ENCODE measurements at regions not wholly inside any gene's neighbourhood (a gene's known extent, or its start where the extent isn't known, plus 50 kb on each side); places are given as distances from the start of the nearest gene placed in this dataset.

DNA sequence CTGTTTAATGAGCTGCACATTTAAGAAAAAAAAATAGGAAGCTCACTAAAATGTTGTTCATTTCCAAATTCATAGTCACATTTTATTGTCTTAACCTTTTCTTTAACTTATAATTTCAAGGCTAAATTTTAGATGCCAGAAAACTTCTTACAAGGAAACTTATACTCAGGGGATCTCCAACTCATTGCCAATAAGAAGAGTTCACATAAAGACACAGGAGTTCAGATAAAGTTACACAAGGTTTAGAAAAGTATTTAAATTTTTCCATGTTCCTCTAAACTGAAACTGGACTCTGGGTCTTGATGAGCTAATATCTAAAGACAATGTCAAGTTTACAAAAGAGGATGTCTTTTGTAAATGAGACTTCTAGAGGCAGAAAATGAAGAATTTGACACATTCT, 190.7 kb upstream of the KCNJ16 start:
- Mint-ChIP-seq H3K27ac (no peak overlapping the region), H3K36me3 (no peaks in the 10 kb centered on the region), H3K4me3 (no peak overlapping the region), H3K4me1 (no peaks in the 10 kb centered on the region), H3K9me3 (no peaks in the 10 kb centered on the region), H3K27me3 (no peaks in the 10 kb centered on the region)
- no peak for ATAC-seq

DNA sequence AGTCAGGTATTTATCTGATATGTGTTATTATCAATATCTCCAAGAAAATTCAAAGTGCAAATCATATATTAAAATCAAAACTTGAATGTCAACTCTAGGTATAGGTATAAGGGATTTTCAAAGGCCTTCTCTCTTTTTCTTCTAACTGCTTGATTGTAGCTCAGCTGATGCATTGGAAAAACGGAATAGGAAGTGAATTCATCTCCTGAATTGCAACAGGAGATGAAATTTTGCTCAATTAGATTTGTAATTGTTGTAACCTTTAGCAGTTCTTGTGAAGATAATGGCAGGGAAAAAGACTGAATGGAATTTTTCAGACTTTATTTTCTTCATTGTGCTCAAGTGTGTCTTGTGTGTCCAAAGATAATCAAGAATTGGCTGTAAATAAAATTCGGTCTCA, 190.2 kb upstream of the KCNJ16 start:
- no peak for ATAC-seq
- Mint-ChIP-seq H3K27me3 (no peaks in the 10 kb centered on the region), H3K4me1 (no peaks in the 10 kb centered on the region), H3K36me3 (no peaks in the 10 kb centered on the region), H3K27ac (no peak overlapping the region), H3K9me3 (peaks cover 2% of the 10 kb centered on the region), H3K4me3 (no peak overlapping the region)

DNA sequence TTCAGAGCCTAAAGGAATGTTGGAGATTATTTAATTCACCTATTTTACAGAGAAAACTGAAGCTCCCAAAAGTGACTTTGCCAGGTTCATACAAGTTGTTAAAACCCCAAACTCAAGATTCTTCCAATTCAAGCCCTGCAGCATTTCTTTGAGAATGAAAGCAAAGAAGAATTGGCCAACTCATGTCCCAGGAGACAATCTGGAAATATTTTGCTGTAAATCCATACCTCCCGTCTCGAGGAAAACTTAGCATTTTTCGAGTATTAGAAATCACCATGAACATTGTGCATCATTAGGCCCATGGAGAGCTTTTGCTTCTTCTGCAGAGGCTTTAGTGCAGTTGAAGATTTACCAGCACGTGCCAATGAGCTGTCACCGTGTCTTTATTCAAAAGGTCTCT, 176.4 kb upstream of the KCNJ16 start:
- Mint-ChIP-seq H3K27me3 (no peaks in the 10 kb centered on the region), H3K36me3 (no peaks in the 10 kb centered on the region), H3K4me3 (no peak overlapping the region), H3K27ac (no peak overlapping the region), H3K9me3 (peaks cover 2% of the 10 kb centered on the region), H3K4me1 (no peaks in the 10 kb centered on the region)
- ATAC-seq: no peak

DNA sequence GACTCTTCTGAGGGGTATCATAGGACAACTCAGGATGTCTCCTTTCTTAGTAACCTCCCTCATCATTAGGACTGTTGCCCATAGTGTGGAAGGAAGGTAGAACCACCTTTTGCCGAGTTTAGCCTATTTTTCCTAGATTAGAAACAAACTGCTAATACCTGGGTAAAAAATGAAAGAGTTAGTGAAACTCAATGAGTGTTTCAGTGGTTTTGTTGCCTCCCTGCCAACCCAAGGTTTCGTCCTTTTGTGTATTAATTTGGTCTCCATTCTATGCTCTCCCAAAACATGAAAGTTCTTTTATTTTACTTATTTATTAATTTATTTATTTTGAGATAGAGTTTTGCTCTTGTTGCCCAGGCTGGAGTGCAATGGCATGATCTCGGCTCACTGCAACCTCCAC, 174.9 kb upstream of the KCNJ16 start:
- no peak overlapping the region for H3K4me3 Mint-ChIP-seq
- no peak for ATAC-seq
- H3K4me1 Mint-ChIP-seq: no peaks in the 10 kb centered on the region
- H3K27ac Mint-ChIP-seq: no peak overlapping the region
- H3K27me3 Mint-ChIP-seq: no peaks in the 10 kb centered on the region
- H3K36me3 Mint-ChIP-seq: no peaks in the 10 kb centered on the region
- H3K9me3 Mint-ChIP-seq: peaks cover 2% of the 10 kb centered on the region

DNA sequence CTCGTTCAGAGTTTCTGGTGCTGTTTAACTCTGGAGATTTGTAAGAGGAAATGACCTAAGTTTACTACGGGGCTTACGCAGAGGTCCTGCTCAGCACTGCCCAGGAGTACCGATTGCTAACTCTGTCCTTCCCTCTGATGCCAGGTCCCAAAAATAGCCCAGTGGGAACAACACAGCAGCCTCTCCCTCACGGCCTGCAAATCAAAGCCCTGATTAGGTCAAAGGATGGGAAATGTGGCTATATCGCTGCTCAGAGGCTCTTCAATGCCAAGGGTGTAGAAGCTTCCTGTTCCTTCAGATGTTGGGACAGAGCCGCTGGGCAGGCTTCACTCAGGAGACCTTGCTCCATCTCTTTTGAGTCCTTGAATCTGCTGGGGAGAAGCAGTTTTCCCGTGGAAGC, 174.2 kb upstream of the KCNJ16 start:
- Mint-ChIP-seq H3K27me3 (no peaks in the 10 kb centered on the region), H3K4me1 (no peaks in the 10 kb centered on the region), H3K27ac (no peak overlapping the region), H3K9me3 (no peaks in the 10 kb centered on the region), H3K4me3 (no peak overlapping the region), H3K36me3 (no peaks in the 10 kb centered on the region)
- no peak for ATAC-seq

DNA sequence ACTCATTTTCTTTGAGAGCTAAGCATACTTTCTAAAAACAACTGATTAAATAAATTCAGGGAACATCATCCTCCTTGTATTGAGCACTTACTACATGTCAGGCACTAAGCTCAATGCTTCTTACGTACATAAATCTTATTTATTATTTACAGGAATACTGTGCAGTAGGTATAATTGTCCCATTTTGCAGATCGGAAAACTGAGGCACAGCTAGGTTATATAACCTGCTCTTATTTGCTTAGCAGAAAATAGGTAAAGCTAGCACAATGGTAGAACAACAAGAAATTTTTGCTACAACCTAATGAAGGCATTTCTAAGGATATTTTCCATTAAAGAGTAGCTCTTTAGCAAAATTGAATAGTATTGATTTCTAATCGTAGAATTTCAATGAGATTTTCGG, 168.7 kb upstream of the KCNJ16 start:
- no peak overlapping the region for H3K27ac Mint-ChIP-seq
- no peaks in the 10 kb centered on the region for H3K4me1 Mint-ChIP-seq
- H3K9me3 Mint-ChIP-seq: no peaks in the 10 kb centered on the region
- H3K27me3 Mint-ChIP-seq: no peaks in the 10 kb centered on the region
- no peak for ATAC-seq
- no peak overlapping the region for H3K4me3 Mint-ChIP-seq
- no peaks in the 10 kb centered on the region for H3K36me3 Mint-ChIP-seq

DNA sequence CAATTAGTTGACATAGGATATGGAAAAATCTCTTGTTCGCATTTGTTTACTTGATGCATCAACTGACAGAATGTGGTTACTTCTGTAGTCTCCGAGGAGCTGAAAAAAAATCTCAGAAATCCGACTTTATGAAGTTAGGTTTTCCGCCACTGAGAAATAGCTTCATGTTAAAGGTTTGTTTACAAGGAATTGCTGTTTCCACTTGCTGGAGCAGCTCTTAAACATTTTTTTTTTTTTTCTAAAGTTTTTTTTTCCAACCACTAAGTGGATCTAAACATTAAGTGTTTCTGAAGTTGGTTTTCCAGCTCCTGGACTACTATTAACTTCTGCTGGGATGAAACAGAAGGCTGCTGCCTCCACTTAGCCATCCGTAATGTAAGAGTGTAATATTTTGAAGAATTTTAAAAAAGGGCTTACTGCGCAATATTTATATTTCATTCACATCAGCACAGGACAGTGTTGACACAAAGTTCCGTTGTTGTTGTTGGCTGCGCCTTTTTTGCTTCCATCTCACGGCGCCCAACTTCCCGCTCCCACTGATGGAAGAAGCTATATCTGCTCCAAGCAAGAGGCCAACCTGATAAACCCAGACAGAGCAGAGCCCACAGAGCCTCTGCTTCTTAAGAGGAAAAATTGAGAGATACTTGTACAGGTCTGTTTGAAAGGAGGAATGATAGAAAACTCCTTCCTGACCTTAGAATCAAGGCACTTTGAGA, 167.7 kb upstream of the KCNJ16 start:
- Mint-ChIP-seq H3K36me3 (no peaks in the 10 kb centered on the region), H3K4me3 (no peak overlapping the region), H3K27ac (no peak overlapping the region), H3K9me3 (no peaks in the 10 kb centered on the region), H3K4me1 (no peaks in the 10 kb centered on the region), H3K27me3 (no peaks in the 10 kb centered on the region)
- no peak for ATAC-seq

DNA sequence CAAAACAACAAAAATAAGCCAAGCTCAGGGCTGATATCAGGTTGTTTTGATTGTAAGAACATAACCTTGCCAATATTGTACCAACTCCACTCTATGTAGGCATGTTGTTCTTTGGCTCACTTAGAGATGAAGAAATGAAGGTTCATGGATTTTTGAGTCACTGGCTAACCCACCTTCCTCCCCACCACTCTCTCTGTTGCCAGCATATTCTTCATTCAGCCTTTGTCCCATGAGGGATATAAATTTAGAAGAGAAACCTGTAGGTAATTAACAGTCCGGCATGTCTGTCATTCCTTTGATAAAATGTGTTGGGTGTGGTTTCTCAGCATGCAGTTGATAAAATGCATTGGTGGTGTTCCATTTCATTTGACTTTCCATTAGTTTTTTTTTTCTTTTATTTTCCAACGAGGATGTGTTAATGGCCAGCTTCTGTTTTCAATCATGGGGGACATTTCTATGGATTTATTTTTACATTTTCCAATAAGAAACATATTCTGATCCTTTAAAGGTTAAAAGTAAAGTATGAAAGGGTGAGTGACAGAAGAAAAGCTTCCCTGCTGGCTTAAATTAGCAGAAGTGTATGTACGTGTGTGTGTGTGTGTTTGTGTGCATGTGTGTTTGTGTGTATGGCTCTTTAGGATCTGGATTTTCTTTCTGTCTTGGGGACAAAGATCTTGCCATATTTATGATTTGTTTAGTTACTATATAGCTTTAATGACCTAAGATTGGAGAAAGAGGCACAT, 166.2 kb upstream of the KCNJ16 start:
- no peaks in the 10 kb centered on the region for H3K4me1 Mint-ChIP-seq
- no peak for ATAC-seq
- no peak overlapping the region for H3K27ac Mint-ChIP-seq
- H3K9me3 Mint-ChIP-seq: no peaks in the 10 kb centered on the region
- no peaks in the 10 kb centered on the region for H3K36me3 Mint-ChIP-seq
- H3K4me3 Mint-ChIP-seq: no peak overlapping the region
- no peaks in the 10 kb centered on the region for H3K27me3 Mint-ChIP-seq

DNA sequence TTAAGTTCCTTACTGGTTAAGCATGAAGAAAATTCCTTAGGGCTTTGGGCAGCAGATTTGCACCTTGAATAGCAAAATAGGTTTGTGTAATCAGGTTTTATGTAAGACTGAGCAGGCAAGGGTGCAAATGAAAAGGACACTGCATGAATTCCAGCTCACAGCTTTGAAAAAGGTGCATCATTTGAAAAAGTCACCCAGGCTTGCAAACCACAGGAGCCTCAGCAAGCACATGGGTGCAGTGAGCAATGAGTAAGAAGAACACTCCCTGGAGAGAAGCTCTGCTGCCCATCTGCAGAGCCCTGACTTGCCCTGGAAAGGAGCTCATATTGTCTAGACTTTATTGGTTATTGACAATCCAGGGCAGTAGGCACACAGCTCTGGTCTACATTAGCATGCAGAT, 165.6 kb upstream of the KCNJ16 start:
- no peak for ATAC-seq
- no peak overlapping the region for H3K27ac Mint-ChIP-seq
- no peak overlapping the region for H3K4me3 Mint-ChIP-seq
- H3K9me3 Mint-ChIP-seq: no peaks in the 10 kb centered on the region
- H3K4me1 Mint-ChIP-seq: no peaks in the 10 kb centered on the region
- no peaks in the 10 kb centered on the region for H3K36me3 Mint-ChIP-seq
- no peaks in the 10 kb centered on the region for H3K27me3 Mint-ChIP-seq

DNA sequence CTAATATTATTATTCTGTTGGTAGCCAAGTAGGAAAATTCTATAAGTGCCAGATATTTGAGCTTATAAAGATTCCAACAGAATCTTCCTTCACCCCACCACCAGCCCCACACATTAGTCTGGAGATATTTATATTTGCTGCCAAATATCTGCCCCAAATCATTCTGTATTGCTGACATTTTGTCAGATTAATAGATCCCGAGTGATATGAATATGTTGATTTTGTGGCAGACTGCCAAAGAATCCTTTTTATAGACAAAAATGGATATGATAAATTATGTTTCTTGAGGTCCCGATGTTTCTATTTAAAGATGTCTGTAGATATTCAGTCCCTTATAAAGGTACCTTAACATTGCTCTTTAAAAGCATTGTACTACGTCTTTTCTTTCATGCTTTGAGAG, 162.2 kb upstream of the KCNJ16 start:
- Mint-ChIP-seq H3K4me1 (no peaks in the 10 kb centered on the region), H3K27me3 (no peaks in the 10 kb centered on the region), H3K4me3 (no peak overlapping the region), H3K27ac (no peak overlapping the region), H3K36me3 (no peaks in the 10 kb centered on the region), H3K9me3 (no peaks in the 10 kb centered on the region)
- ATAC-seq: no peak

DNA sequence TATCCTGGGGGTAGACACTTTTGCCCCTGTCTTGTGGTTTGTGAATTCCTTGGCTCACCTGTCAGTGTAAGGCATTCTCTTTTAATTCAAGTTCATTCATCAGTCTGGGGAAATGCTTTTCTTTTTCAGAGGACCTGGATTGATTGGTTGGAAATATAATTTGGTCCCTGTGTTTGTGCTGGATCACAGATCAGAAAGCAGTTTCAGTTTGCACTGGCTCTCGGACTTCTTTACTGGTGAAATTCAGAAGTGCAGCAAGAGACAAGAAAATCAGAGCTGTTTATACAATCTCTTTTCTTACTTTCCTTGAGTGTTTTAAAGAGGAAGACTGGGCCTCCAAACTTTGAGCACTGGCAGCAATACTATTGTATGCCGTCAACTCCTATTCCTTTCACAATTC, 161.8 kb upstream of the KCNJ16 start:
- no peaks in the 10 kb centered on the region for H3K4me1 Mint-ChIP-seq
- no peaks in the 10 kb centered on the region for H3K27me3 Mint-ChIP-seq
- H3K9me3 Mint-ChIP-seq: no peaks in the 10 kb centered on the region
- no peak overlapping the region for H3K4me3 Mint-ChIP-seq
- ATAC-seq: no peak
- H3K27ac Mint-ChIP-seq: no peak overlapping the region
- H3K36me3 Mint-ChIP-seq: no peaks in the 10 kb centered on the region

DNA sequence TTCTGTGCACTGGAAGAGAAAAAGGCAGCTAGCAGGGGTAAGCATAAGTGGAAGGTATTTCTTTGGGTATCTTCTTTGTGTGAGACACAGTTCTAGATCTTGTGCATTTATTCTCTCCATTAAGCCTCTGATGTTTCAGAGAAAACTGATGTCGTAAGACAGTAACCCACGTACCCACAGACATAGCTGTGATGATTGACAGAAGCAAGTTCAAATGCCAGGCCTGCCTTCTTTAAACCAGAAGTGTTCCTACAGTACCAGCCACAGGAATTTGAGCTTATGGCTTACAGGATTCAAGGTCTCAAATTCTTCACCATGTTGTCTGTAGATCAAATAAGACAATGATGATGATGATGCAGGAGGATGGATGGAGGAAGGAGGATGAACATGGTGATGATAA, 161.4 kb upstream of the KCNJ16 start:
- no peaks in the 10 kb centered on the region for H3K36me3 Mint-ChIP-seq
- no peak overlapping the region for H3K27ac Mint-ChIP-seq
- no peaks in the 10 kb centered on the region for H3K27me3 Mint-ChIP-seq
- H3K9me3 Mint-ChIP-seq: peaks cover 1% of the 10 kb centered on the region
- H3K4me1 Mint-ChIP-seq: no peaks in the 10 kb centered on the region
- H3K4me3 Mint-ChIP-seq: no peak overlapping the region
- ATAC-seq: no peak

DNA sequence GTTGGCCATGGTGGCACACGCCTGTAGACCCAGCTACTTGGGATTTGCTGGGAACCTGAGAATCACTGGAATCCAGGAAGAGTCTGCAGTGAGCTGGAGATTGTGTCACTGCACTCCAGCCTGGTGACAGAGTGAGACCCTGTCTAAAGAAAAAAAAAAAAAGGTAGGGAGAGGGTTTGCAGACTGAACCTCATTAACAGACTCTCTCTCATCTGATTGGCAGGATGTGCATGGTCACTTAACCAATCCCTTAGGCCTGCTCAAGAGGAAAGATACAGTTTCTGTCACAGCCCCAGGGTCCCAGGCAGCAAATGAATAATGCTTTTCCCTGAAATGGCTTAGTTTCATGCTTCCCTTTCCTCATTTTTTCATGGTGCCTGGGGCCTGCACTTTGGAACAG, 160.5 kb upstream of the KCNJ16 start:
- Mint-ChIP-seq H3K27me3 (no peaks in the 10 kb centered on the region), H3K9me3 (peaks cover 3% of the 10 kb centered on the region), H3K4me1 (no peaks in the 10 kb centered on the region), H3K27ac (no peak overlapping the region), H3K36me3 (no peaks in the 10 kb centered on the region), H3K4me3 (no peak overlapping the region)
- no peak for ATAC-seq

DNA sequence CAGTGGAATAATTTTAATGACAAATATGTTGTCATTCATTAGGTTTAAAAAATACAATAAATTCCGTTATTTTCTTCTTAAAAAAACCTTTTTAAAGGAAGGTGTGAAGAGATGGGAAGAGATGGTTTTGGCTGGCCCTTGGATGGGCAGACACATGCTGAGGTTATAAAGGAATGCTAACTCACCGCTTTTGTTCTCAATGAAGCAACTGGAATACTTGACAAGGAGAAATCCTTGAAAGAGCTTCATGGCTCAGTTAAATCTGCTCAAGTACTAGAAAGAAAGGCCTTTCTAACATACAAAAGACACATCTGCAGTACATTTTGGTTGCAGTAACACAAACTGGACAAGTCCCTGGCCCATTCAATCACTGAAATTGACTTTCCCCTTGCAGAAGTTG, 158.3 kb upstream of the KCNJ16 start:
- H3K27ac Mint-ChIP-seq: no peak overlapping the region
- no peaks in the 10 kb centered on the region for H3K4me1 Mint-ChIP-seq
- no peak for ATAC-seq
- no peak overlapping the region for H3K4me3 Mint-ChIP-seq
- H3K27me3 Mint-ChIP-seq: no peaks in the 10 kb centered on the region
- no peaks in the 10 kb centered on the region for H3K36me3 Mint-ChIP-seq
- peaks cover 6% of the 10 kb centered on the region for H3K9me3 Mint-ChIP-seq

DNA sequence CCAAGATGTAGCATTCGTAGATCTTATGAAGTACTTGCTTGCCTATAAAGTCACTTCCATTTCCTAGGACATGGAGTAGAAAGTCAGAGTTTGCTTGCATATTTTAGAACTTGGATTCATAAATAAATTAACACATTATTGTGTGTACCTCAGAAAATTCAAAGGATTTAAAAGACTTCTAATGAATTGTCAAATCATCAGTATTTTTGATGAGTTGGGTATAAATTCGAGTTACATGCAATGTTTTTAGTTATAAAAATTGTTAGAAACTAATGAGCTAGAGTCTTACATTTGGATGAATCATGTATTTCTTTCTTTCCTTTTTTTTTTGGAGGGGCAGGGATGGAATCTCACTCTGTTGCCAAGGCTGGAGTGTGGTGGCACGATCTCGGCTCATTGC, 156.9 kb upstream of the KCNJ16 start:
- no peaks in the 10 kb centered on the region for H3K27me3 Mint-ChIP-seq
- H3K9me3 Mint-ChIP-seq: peaks cover 6% of the 10 kb centered on the region
- no peaks in the 10 kb centered on the region for H3K36me3 Mint-ChIP-seq
- ATAC-seq: no peak
- no peak overlapping the region for H3K4me3 Mint-ChIP-seq
- no peak overlapping the region for H3K27ac Mint-ChIP-seq
- H3K4me1 Mint-ChIP-seq: no peaks in the 10 kb centered on the region

DNA sequence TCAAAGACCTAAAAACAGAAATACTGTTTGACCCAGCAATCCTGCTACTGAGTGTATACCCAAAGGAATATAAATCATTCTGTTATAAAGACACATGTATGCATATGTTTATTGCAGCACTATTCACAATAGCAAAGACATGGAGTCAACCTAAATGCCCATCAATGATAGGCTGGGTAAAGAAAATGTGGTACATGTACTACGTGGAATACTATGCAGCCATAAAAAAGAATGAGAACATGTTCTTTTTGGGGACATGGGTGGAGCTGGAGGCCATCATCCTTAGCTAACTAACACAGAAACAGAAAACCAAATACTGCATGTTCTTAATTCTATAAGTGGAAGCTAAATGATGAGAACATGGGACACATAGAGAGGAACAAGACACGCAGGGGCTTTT, 155.2 kb upstream of the KCNJ16 start:
- H3K27ac Mint-ChIP-seq: no peak overlapping the region

More for the DNA sequence above, 155.2 kb upstream of the KCNJ16 start:
- Mint-ChIP-seq H3K9me3 (peaks cover 6% of the 10 kb centered on the region), H3K4me1 (no peaks in the 10 kb centered on the region), H3K4me3 (no peak overlapping the region), H3K27me3 (no peaks in the 10 kb centered on the region), H3K36me3 (no peaks in the 10 kb centered on the region)
- no peak for ATAC-seq
